Muscle of leg (tissue), 3 donors: ENCODE measurements at regions not wholly inside any gene's neighbourhood (a gene's known extent, or its start where the extent isn't known, plus 50 kb on each side); places are given as distances from the start of the nearest gene placed in this dataset.

ENCODE experiments used
- DNase-seq: peaks from one replicate; pipeline ENCODE4 v3.0.0; 2013
- H3K27ac ChIP-seq: one replicate; pipeline ENCODE4 v1.5.1; 2013; ENCODE audit warnings: mild to moderate bottlenecking, low read length, control low read depth
- H3K27me3 ChIP-seq: one replicate; pipeline ENCODE4 v1.6.1; 2013; ENCODE audit warnings: low read length; ENCODE audit not compliant: control insufficient read depth, insufficient read depth
- H3K36me3 ChIP-seq: one replicate; pipeline ENCODE4 v1.6.1; 2013; ENCODE audit warnings: low read length; ENCODE audit not compliant: control insufficient read depth, insufficient read depth
- H3K4me1 ChIP-seq: one replicate; pipeline ENCODE4 v1.6.1; 2013; ENCODE audit warnings: low read length; ENCODE audit not compliant: control insufficient read depth, insufficient read depth
- H3K4me3 ChIP-seq: one replicate; pipeline ENCODE4 v1.5.1; 2013; ENCODE audit warnings: low read length, control low read depth
- H3K9me3 ChIP-seq: replicated peaks from 2 replicates; pipeline ENCODE4 v1.6.1; 2013; ENCODE audit warnings: low read depth, low read length; ENCODE audit not compliant: control insufficient read depth
- WGBS: methylation state at CpG from one replicate; pipeline ENCODE4 v1.1.5; 2013; ENCODE audit warnings: missing lambda C conversion rate; ENCODE audit not compliant: insufficient coverage; 5-methylcytosine and 5-hydroxymethylcytosine counted together

DNA sequence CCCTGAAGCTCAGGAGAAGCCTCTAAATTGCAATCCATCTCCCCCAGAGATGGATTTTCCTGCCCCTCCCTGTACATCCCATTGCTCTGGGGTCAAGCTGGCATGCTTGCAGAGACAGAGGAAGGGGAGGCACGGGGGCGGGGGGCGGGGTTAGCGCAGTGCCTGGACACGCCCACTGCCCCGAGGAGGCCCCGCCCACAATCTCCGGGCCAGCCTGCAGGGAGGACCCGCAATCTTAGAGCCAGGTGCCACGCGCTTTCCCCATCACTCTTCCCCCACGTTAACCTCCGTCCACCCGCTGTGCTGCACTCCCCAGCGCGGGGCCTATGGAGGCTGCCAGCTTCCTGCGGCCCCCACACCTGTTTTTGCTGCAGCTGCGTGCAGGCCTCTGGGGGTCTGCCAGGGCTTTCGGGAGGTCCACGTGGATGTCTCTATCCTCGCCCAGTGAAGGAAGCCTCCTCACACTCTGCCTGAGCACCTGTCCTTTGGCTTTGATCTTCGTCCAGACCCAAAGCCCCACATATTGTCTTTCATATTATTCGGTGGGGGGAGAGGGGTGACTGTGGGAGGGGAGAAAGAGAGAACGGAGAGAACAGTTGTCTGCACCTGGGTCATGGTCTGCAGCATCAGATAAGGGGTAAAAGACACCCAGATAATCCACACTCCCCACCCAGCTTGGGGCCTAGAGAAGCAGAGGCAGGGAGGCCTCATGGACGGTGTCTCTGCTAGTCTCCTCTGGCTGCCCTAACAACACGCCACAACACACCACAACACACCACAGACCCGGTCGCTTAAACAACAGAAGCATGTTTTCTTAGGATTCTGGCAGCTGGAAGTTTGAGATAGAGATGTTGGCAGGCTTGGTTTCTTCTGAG lies 118.0 kb upstream of the MEF2A start:
- H3K4me3 ChIP-seq, result no peak overlapping the region
- H3K27ac ChIP-seq, result peak overlapping the region; percentile 59
- no peaks in the 10 kb centered on the region for H3K36me3 ChIP-seq
- peak; percentile 84 for DNase-seq
- H3K4me1 ChIP-seq, result peaks cover 69% of the 10 kb centered on the region
- no peaks in the 10 kb centered on the region for H3K9me3 ChIP-seq
- H3K27me3 ChIP-seq, result no peaks in the 10 kb centered on the region
- WGBS, result 20% methylated on average over 15 of the region's 28 CpGs

DNA sequence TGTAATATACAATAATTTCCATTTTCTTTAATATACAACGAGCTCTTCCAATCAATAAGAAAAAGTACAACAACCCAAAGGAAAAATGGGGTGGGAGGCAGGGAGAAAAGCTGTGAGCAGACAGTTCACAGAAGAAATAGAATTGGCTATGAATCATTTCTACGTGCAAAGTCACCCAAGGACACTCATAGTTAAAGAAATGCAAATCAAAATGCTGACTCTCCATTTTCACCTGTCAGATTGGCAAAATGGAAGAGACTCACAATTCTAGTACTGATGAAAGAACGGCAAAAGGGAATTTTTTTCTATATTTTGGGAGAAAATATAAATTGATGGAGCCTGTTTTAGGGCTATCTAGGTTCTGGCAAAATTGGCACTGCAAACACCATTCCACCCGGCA lies 116.3 kb upstream of the MEF2A start:
- DNase-seq, result no peak
- no peaks in the 10 kb centered on the region for H3K27me3 ChIP-seq
- no CpG with 5 or more reads among the region's 4 CpGs for WGBS
- peaks cover 71% of the 10 kb centered on the region for H3K4me1 ChIP-seq
- H3K9me3 ChIP-seq, result no peaks in the 10 kb centered on the region
- H3K4me3 ChIP-seq, result no peak overlapping the region
- no peaks in the 10 kb centered on the region for H3K36me3 ChIP-seq
- no peak overlapping the region for H3K27ac ChIP-seq

DNA sequence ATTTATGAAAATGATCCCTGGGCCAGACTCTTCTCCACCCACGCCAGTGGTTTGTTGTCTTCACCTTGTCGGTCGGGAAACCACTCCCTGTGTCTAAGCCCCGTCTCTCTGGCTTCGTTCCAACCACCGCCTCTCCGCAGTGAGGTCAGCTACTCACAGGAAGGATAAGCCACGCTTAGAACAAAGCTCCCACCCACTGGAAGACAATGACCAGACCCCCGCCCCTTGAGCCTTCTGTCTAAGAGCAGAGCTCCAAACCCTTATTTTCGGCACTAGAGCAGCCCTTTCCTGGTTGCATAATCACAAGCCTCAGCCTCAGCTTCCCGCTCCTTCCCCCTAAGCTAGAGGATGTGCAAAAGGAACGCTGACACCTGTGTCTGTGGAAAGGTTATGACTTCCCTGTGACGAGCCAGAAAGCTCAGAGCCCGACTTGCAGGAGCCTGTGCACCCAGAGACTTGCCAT lies 114.9 kb upstream of the MEF2A start:
- Histone ChIP-seq H3K27ac (peak overlapping the region; percentile 39), H3K36me3 (no peaks in the 10 kb centered on the region), H3K4me1 (peaks cover 82% of the 10 kb centered on the region), H3K27me3 (no peaks in the 10 kb centered on the region), H3K9me3 (no peaks in the 10 kb centered on the region), H3K4me3 (no peak overlapping the region)
- whole genome bisulfite sequencing, result 28% methylated on average over 7 of the region's 14 CpGs
- DNase-seq, result peak; percentile 74

DNA sequence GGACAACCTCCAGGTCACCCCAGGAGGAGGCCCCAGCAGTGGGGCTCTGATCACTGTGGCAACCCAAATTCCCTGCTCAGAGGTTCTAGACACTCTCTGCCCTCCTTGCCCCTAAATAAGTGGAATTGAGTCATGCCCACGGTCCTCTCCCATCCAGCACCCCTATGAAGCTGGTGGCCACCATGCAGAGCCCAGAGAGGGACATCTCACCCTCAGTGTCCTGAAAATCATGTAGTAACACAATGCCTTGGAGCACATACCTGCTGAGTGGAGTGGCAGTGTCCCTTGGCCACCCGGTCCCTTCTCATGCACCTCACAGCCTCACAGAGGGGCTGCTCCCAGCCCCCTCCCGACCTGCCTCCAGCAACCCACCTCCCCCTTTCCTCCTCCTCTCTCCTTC lies 114.3 kb upstream of the MEF2A start:
- Histone ChIP-seq H3K4me3 (no peak overlapping the region), H3K27me3 (no peaks in the 10 kb centered on the region), H3K27ac (peak overlapping the region; percentile 39), H3K4me1 (peaks cover 83% of the 10 kb centered on the region), H3K36me3 (no peaks in the 10 kb centered on the region), H3K9me3 (no peaks in the 10 kb centered on the region)
- no peak for DNase-seq
- WGBS, result 92% methylated on average over 2 of the region's 3 CpGs

DNA sequence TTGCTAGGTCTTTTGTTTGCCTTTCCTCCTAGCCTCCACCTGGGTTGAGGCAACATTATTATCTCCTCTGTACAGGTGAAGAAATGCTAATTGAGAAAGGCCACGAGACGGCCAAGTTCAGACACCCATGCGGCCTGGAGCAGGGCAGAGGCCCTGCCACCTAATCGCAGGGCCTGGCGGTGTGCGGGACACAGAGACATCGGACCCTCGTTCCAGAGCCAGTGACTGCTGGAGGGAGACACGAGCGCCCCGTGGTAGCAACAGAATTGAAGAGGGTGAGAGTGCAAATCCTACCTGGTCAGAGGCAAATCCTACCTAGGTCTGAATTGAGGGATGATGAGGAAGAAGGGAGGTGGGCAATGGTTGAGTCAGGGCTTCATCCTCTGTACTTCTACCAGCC lies 113.8 kb upstream of the MEF2A start:
- Histone ChIP-seq H3K27ac (peak overlapping the region; percentile 69), H3K36me3 (no peaks in the 10 kb centered on the region), H3K4me1 (peaks cover 77% of the 10 kb centered on the region), H3K27me3 (no peaks in the 10 kb centered on the region), H3K4me3 (no peak overlapping the region), H3K9me3 (no peaks in the 10 kb centered on the region)
- WGBS, result 94% methylated on average over 11 of the region's 11 CpGs
- DNase-seq, result no peak

DNA sequence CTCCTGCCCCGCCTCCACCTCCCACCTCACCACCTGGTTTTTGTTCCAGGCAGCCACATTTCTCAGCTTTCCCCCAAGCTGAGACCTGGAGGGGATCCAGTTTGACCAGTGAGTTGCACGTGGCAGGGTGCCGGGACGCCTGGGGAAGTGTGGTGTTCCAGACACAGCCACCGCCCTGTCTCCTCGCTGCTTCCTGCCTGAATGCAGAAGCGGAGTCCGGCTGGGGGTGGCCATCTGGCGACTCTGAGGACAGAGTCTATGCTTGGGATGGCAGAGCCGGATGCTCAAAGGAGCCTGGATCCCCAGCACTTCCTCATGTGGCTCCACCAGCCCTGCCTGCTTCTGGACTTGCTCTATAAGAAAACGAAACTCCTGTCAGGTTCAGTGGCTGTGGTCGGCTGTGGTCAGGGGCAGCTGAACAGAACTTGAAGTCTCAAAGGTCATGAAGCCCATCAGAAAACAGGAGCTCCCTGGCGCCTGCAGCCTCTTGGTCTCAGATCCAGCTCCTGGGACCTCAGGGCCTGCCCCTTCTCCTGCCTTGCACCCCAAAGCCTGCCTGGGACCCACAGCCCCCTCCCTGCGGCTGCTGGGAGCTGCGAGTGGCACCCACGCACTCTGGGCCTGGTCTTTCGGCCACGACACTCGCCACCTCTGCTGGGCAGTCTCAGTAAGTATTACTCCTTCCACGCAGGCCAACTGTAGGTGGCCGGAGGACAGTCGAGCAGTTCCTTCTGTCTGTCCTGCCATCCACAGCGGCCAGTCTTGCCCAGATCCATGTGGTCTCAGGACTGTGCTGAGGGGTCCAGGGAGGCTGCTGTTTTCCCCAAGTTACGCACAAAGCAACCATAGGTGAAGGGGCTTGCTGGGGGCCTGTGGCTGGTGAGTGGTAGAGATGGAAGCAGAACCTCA lies 112.8 kb upstream of the MEF2A start:
- Histone ChIP-seq H3K27ac (peak overlapping the region; percentile 78), H3K9me3 (no peaks in the 10 kb centered on the region), H3K27me3 (no peaks in the 10 kb centered on the region), H3K4me3 (no peak overlapping the region), H3K4me1 (peaks cover 68% of the 10 kb centered on the region), H3K36me3 (no peaks in the 10 kb centered on the region)
- peak; percentile 82 for DNase-seq
- 60% methylated on average over 23 of the region's 24 CpGs for WGBS

DNA sequence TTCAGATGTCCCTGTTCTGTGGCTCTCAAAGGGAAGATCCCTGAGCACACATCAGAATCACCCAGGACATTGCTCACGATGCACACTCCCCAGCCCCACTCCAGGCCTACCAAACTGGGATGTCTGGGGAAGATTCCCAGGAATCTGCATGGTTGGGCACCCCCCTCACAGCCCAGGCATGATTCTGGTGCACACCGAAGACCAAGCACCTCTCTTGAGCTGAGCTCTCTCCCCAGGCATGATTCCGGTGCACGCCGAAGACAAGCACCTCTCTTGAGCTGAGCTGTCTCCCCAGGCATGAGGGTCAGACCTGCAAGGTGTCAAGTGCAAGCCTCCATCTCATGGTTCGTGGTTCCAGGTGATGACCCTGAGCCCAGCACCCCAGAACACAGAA lies 112.2 kb upstream of the MEF2A start:
- H3K4me1 ChIP-seq, result peaks cover 61% of the 10 kb centered on the region
- H3K27me3 ChIP-seq, result no peaks in the 10 kb centered on the region
- H3K9me3 ChIP-seq, result no peaks in the 10 kb centered on the region
- no peak overlapping the region for H3K4me3 ChIP-seq
- 92% methylated on average over 5 of the region's 6 CpGs for WGBS
- no peaks in the 10 kb centered on the region for H3K36me3 ChIP-seq
- DNase-seq, result no peak
- no peak overlapping the region for H3K27ac ChIP-seq

DNA sequence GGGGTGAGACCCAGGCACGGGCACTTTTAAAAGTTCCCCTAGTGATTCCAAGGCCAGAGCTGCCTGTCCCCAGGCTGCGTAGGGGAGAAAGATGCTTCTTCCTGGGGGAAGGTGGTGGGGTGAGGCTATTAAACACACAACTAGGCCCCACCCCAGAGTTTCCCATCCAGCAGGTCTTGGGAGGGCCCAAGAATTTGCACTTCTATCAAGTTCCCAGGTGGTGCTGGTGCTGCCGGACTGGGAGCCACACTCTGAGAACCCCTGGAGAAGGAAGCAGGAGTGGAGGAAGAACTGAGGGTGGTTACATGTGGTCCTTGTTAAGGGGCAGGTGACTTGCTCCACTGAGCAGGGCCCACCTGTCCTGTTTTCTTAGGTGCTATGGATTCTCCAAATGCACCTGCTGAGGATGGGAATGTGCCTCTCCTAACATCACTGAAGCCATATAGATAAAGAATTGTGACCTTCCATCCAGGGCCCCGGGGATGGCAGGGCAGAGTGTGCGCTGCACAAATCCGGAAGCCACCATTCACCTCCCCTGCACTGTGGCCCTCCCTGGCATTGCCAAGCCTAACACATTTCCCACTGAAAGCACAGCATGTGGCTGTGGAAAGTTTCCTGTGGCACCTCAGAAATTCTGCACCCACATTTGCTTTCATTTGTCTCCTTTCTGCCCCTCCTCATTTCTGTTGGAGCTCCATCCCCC lies 111.5 kb upstream of the MEF2A start:
- no peaks in the 10 kb centered on the region for H3K36me3 ChIP-seq
- H3K4me1 ChIP-seq, result peaks cover 57% of the 10 kb centered on the region
- H3K4me3 ChIP-seq, result no peak overlapping the region
- DNase-seq, result no peak
- H3K9me3 ChIP-seq, result no peaks in the 10 kb centered on the region
- WGBS, result 92% methylated on average over 2 of the region's 6 CpGs
- no peaks in the 10 kb centered on the region for H3K27me3 ChIP-seq
- H3K27ac ChIP-seq, result peak overlapping the region; percentile 79

DNA sequence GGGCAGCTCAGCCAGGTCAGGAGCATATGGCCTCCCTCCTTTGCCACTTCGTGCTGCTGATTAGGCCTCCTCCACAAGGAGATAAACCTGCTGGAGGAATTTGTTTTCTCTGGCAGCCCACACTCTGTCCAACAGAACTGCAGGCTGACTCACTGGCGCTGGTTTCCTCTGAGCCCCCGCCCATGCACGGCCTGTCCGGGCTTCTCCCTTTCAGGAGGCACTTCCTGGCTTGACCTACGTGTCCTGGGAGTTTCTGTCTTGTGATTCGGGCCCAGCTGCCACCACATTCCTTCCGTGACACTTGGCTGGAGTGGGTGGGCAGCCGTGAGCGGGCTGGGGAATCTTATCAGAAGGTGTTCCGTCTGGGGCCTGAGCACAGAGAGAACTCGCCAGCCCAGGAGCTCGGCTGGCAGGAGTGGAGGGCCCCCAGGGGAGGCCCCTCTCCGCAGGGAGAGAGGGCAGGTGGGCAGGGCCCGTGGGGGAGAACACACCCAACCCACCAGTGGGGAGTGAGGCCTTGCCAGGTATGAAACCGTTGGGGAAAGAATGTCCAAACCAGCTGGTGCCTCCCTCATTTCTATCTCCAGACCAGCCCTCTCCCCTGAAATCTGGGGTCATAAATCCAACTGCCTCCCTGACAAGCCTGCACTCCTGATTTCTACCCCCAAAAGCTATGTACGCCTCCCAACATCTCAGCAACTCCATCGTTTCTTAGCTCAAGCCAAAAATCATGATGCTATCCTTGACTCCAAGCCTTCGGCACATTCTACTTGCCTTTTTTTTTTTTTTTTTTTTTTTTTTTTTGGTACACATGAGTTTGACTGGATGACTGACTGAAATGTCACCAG lies 110.6 kb upstream of the MEF2A start:
- Histone ChIP-seq H3K27me3 (no peaks in the 10 kb centered on the region), H3K36me3 (no peaks in the 10 kb centered on the region), H3K27ac (peak overlapping the region; percentile 79), H3K4me1 (peaks cover 54% of the 10 kb centered on the region), H3K9me3 (no peaks in the 10 kb centered on the region), H3K4me3 (no peak overlapping the region)
- DNase-seq, result peak; percentile 86
- WGBS, result 35% methylated on average over 14 of the region's 19 CpGs
